ENCODE measurements at regions not wholly inside any gene's neighbourhood (a gene's known extent, or its start where the extent isn't known, plus 50 kb on each side); places are given as distances from the start of the nearest gene placed in this dataset.

DNA sequence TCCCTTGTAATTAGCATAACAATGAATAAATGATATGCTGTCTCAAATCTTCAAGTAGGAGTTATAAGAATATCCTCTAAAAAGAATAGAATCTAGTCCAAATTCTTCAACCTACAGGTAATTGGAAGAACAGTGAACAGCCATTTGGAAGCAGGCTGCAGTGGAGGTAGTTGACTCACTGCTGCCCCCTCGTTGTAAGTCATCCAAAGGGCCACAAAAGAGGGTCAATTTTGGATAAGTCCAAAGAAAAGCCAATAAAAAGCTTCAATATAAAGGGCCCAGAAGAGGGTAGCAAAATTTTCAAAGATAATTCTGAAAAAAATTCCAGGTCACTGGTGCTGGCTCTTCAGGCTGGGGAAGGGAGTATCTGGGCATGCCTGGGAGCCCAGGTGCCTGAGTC is 60.8 kb upstream of the SSTR4 start:
- ChIA-PET POLR2A (ENCODE audit: partially characterized antibody) (no interaction called here), CTCF (ENCODE audit: partially characterized antibody) (no interaction called here)
- Mint-ChIP-seq H3K36me3 (no peaks in the 10 kb centered on the region), H3K27me3 (no peaks in the 10 kb centered on the region), H3K27ac (no peak overlapping the region), H3K4me1 (no peaks in the 10 kb centered on the region), H3K9me3 (peaks cover 0 to 6% (median 0%) of the 10 kb centered on the region in 8 donors), H3K4me3 (no peak overlapping the region)
- H3K36me3 ChIP-seq (ENCODE audit: insufficient read depth, low read length), result no peaks in the 10 kb centered on the region
- no peaks in the 10 kb centered on the region for H3K4me1 ChIP-seq (ENCODE audit: insufficient read depth, low read length)
- H3K27ac ChIP-seq (ENCODE audit: low read depth, low read length), result no peak overlapping the region
- no peak overlapping the region for H3K4me3 ChIP-seq (ENCODE audit: low read length in 2 of 2)
- no peaks in the 10 kb centered on the region for H3K27me3 ChIP-seq (ENCODE audit: insufficient read depth, low read length)
- DNase-seq, result no peak
- no peaks in the 10 kb centered on the region for H3K9me3 ChIP-seq (ENCODE audit: control insufficient read depth in 1 of 2, low read length in 2 of 2)
- intact Hi-C loops (cut with micrococcal nuclease), result no loop called here

DNA sequence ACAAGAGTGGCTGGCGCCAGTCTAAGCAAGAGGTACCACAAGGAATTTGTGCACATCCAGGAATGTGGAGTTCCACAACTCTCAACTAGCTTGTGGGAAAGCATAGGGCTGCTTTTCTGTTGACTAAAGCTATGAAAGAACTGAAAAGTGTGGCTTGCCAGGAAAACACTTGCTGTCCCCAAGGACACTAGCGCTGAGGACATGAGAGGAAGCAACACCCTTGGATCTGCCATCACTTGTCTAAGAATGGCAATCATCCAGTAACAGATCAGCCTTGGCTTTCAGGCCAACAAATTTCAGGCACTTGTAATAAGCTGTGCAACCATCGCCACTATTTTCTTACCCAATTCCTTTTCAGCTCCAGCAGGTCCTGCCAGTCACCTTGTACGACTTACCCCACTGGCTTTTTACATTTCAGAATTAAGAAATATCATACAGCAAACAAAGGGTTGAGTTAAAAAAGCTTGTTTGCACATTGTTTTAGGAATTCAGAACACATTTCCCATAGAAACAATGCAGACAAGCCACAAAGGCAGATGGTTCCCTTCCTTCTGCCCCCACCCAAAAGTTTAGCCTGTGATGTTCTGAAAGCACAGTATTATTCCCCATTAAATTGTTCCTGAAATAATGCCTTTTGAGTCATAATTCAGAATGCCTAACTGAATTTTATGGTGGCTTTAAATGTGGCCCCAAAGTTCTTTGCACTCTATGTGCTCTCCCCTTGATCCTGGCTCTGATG is 57.9 kb upstream of the SSTR4 start:
- no peak for DNase-seq
- Histone ChIP-seq H3K4me3 (ENCODE audit: low read length in 2 of 2) (no peak overlapping the region), H3K9me3 (ENCODE audit: control insufficient read depth in 1 of 2, low read length in 2 of 2) (no peaks in the 10 kb centered on the region), H3K27me3 (ENCODE audit: insufficient read depth, low read length) (no peaks in the 10 kb centered on the region), H3K36me3 (ENCODE audit: insufficient read depth, low read length) (no peaks in the 10 kb centered on the region), H3K4me1 (ENCODE audit: insufficient read depth, low read length) (no peaks in the 10 kb centered on the region), H3K27ac (ENCODE audit: low read depth, low read length) (no peak overlapping the region)
- no peaks in the 10 kb centered on the region for H3K36me3 Mint-ChIP-seq
- intact Hi-C loops (cut with micrococcal nuclease), result no loop called here
- H3K4me3 Mint-ChIP-seq, result no peak overlapping the region
- ChIA-PET POLR2A (ENCODE audit: partially characterized antibody) (no interaction called here), CTCF (ENCODE audit: partially characterized antibody) (interaction anchor here (0.9 kb wide), 1 partner anchor 8 kb away, joined by 3 read pairs; no protein-coding TSS in a partner anchor)
- H3K27ac Mint-ChIP-seq, result no peak overlapping the region
- H3K4me1 Mint-ChIP-seq, result no peaks in the 10 kb centered on the region
- H3K9me3 Mint-ChIP-seq, result peaks cover 0 to 6% (median 2%) of the 10 kb centered on the region in 8 donors
- peaks cover 0 to 3% of the 10 kb centered on the region in 2 donors for H3K27me3 Mint-ChIP-seq

GRCh38 chr20:22984008-22984407 is 51.1 kb upstream of the SSTR4 start:
- Mint-ChIP-seq H3K36me3 (no peaks in the 10 kb centered on the region), H3K4me1 (no peaks in the 10 kb centered on the region), H3K27ac (no peak overlapping the region), H3K4me3 (no peak overlapping the region), H3K9me3 (peaks cover 0 to 7% (median 1%) of the 10 kb centered on the region in 8 donors), H3K27me3 (peaks cover 0 to 8% of the 10 kb centered on the region in 2 donors)
- Histone ChIP-seq H3K4me1 (ENCODE audit: insufficient read depth, low read length) (no peaks in the 10 kb centered on the region), H3K9me3 (ENCODE audit: control insufficient read depth in 1 of 2, low read length in 2 of 2) (no peaks in the 10 kb centered on the region), H3K27me3 (ENCODE audit: insufficient read depth, low read length) (no peaks in the 10 kb centered on the region), H3K27ac (ENCODE audit: low read depth, low read length) (no peak overlapping the region), H3K36me3 (ENCODE audit: insufficient read depth, low read length) (no peaks in the 10 kb centered on the region), H3K4me3 (ENCODE audit: low read length in 2 of 2) (no peak overlapping the region)
- CTCF ChIA-PET (ENCODE audit: partially characterized antibody), result no interaction called here
- POLR2A ChIA-PET (ENCODE audit: partially characterized antibody), result no interaction called here
- DNase-seq, result no peak
- intact Hi-C loops (cut with micrococcal nuclease), result no loop called here

DNA sequence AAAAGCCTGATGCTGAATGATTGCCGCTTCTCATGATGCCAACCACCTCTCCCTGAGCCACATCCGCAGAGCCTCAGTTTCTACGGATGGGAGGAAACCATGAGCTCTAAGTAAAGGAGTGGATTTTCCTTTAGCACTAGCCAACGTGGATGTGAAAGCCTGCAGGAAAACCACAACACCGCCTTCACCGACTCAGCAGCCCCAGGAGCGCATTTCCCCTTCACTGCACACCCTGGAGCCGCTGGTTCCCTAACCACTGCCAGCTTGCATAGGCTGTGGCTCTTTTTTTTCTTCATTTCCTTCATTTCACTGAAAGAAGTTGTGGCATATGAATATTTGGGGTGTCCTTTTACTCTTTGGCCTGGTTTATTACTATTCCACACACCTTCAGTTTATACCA is 50.5 kb upstream of the SSTR4 start:
- Mint-ChIP-seq H3K4me3 (no peak overlapping the region), H3K4me1 (no peaks in the 10 kb centered on the region), H3K27me3 (peaks cover 0 to 8% of the 10 kb centered on the region in 2 donors), H3K27ac (no peak overlapping the region), H3K9me3 (peaks cover 0 to 7% (median 1%) of the 10 kb centered on the region in 8 donors), H3K36me3 (no peaks in the 10 kb centered on the region)
- Histone ChIP-seq H3K9me3 (ENCODE audit: control insufficient read depth in 1 of 2, low read length in 2 of 2) (no peaks in the 10 kb centered on the region), H3K4me3 (ENCODE audit: low read length in 2 of 2) (no peak overlapping the region), H3K27me3 (ENCODE audit: insufficient read depth, low read length) (no peaks in the 10 kb centered on the region), H3K27ac (ENCODE audit: low read depth, low read length) (no peak overlapping the region), H3K36me3 (ENCODE audit: insufficient read depth, low read length) (no peaks in the 10 kb centered on the region), H3K4me1 (ENCODE audit: insufficient read depth, low read length) (no peaks in the 10 kb centered on the region)
- DNase-seq, result no peak
- POLR2A ChIA-PET (ENCODE audit: partially characterized antibody), result no interaction called here
- intact Hi-C loops (cut with micrococcal nuclease), result no loop called here
- CTCF ChIA-PET (ENCODE audit: partially characterized antibody), result no interaction called here

GRCh38 chr20:22985239-22985778 is 49.8 kb upstream of the SSTR4 start:
- Mint-ChIP-seq H3K27ac (no peak overlapping the region), H3K36me3 (no peaks in the 10 kb centered on the region), H3K4me3 (no peak overlapping the region), H3K9me3 (peaks cover 0 to 7% (median 1%) of the 10 kb centered on the region in 8 donors), H3K4me1 (no peaks in the 10 kb centered on the region), H3K27me3 (peaks cover 0 to 8% of the 10 kb centered on the region in 2 donors)
- Histone ChIP-seq H3K27ac (ENCODE audit: low read depth, low read length) (no peak overlapping the region), H3K4me1 (ENCODE audit: insufficient read depth, low read length) (no peaks in the 10 kb centered on the region), H3K36me3 (ENCODE audit: insufficient read depth, low read length) (no peaks in the 10 kb centered on the region), H3K27me3 (ENCODE audit: insufficient read depth, low read length) (no peaks in the 10 kb centered on the region), H3K9me3 (ENCODE audit: control insufficient read depth in 1 of 2, low read length in 2 of 2) (no peaks in the 10 kb centered on the region), H3K4me3 (ENCODE audit: low read length in 2 of 2) (no peak overlapping the region)
- ChIA-PET CTCF (ENCODE audit: partially characterized antibody) (interaction anchor here (1.1 kb wide), 1 partner anchor 8 kb away, joined by 3 read pairs; no protein-coding TSS in a partner anchor), POLR2A (ENCODE audit: partially characterized antibody) (no interaction called here)
- no peak for DNase-seq
- intact Hi-C loops (cut with micrococcal nuclease), result no loop called here
